Left ventricle myocardium inferior (tissue), 1 donor: ENCODE measurements at regions not wholly inside any gene's neighbourhood (a gene's known extent, or its start where the extent isn't known, plus 50 kb on each side); places are given as distances from the start of the nearest gene placed in this dataset.

Experiments
- DNase-seq: peaks from one replicate; pipeline ENCODE4 v3.0.0-alpha.2; 2020
- H3K27ac ChIP-seq: fragments of 200-600 bp; replicated peaks from 2 replicates; pipeline ENCODE4 v1.8.0; 2021
- H3K27me3 ChIP-seq: fragments of 200-600 bp; 2 replicates; pipeline ENCODE4 v1.8.0; 2021; ENCODE audit warnings: low read depth
- H3K36me3 ChIP-seq: fragments of 200-600 bp; 2 replicates; pipeline ENCODE4 v1.8.0; 2021
- H3K4me1 ChIP-seq: fragments of 200-600 bp; 2 replicates; pipeline ENCODE4 v1.8.0; 2021
- H3K4me3 ChIP-seq: fragments of 200-600 bp; 2 replicates; pipeline ENCODE4 v1.8.0; 2021; ENCODE audit warnings: mild to moderate bottlenecking, moderate library complexity
- H3K9me3 ChIP-seq: fragments of 200-600 bp; replicated peaks from 2 replicates; pipeline ENCODE4 v1.8.0; 2021
- CTCF ChIP-seq: fragments of 200-600 bp; IDR thresholded peaks from 2 replicates; pipeline ENCODE4 v1.8.0; 2021; ENCODE audit warnings: antibody characterized with exemption, mild to moderate bottlenecking, borderline replicate concordance
- intact Hi-C: fragments of 100-400 bp; cut with micrococcal nuclease; formaldehyde crosslinking; loops from one replicate; pipeline ENCODE4 v1.11.0; 2022
- donor health status: DM: no; HTN: yes; CAD: no; lungs with severe emphysema.

GRCh38 chr14:49493557-49493956, 92.6 kb downstream of the RPS29 start:
- H3K27me3 ChIP-seq: peaks cover 39% of the 10 kb centered on the region
- intact Hi-C loops: no loop called here
- no peaks in the 10 kb centered on the region for H3K36me3 ChIP-seq
- H3K27ac ChIP-seq: no peak overlapping the region
- TF ChIP-seq CTCF: no peak
- no peaks in the 10 kb centered on the region for H3K9me3 ChIP-seq
- no peak overlapping the region for H3K4me3 ChIP-seq
- no peaks in the 10 kb centered on the region for H3K4me1 ChIP-seq
- no peak for DNase-seq

- no peaks in the 10 kb centered on the region for H3K36me3 ChIP-seq
- H3K9me3 ChIP-seq: no peaks in the 10 kb centered on the region
- no peaks in the 10 kb centered on the region for H3K4me1 ChIP-seq
- TF ChIP-seq CTCF: no peak
- H3K27me3 ChIP-seq: peaks cover 36% of the 10 kb centered on the region
- no peak for DNase-seq
- no peak overlapping the region for H3K4me3 ChIP-seq
- H3K27ac ChIP-seq: no peak overlapping the region
- intact Hi-C loops: no loop called here
Observed at GRCh38 chr14:49492151-49492550, 94.0 kb downstream of the RPS29 start.

GRCh38 chr14:49489341-49489740, 96.8 kb downstream of the RPS29 start:
- Histone ChIP-seq H3K27ac (no peak overlapping the region), H3K9me3 (no peaks in the 10 kb centered on the region), H3K36me3 (no peaks in the 10 kb centered on the region), H3K27me3 (peaks cover 30% of the 10 kb centered on the region), H3K4me1 (no peaks in the 10 kb centered on the region), H3K4me3 (no peak overlapping the region)
- no peak for TF ChIP-seq CTCF
- DNase-seq: no peak
- intact Hi-C loops: no loop called here

- intact Hi-C loops: no loop called here
- no peak for DNase-seq
- peaks cover 21% of the 10 kb centered on the region for H3K27me3 ChIP-seq
Observed at GRCh38 chr14:49487238-49487637, 98.9 kb downstream of the RPS29 start.

GRCh38 chr14:49485290-49485689, 100.9 kb downstream of the RPS29 start:
- Histone ChIP-seq H3K4me3 (no peak overlapping the region), H3K9me3 (peaks cover 12% of the 10 kb centered on the region), H3K27ac (no peak overlapping the region), H3K36me3 (no peaks in the 10 kb centered on the region), H3K27me3 (peaks cover 16% of the 10 kb centered on the region), H3K4me1 (no peaks in the 10 kb centered on the region)
- TF ChIP-seq CTCF: no peak
- no peak for DNase-seq
- intact Hi-C loops: no loop called here

More at GRCh38 chr14:49487238-49487637, 98.9 kb downstream of the RPS29 start:
- Histone ChIP-seq H3K36me3 (no peaks in the 10 kb centered on the region), H3K9me3 (no peaks in the 10 kb centered on the region), H3K4me3 (no peak overlapping the region), H3K27ac (no peak overlapping the region), H3K4me1 (no peaks in the 10 kb centered on the region)
- no peak for TF ChIP-seq CTCF

GRCh38 chr14:49484180-49484579, 102.0 kb downstream of the RPS29 start:
- H3K27me3 ChIP-seq: peaks cover 16% of the 10 kb centered on the region
- no peaks in the 10 kb centered on the region for H3K4me1 ChIP-seq
- no peak for TF ChIP-seq CTCF
- H3K27ac ChIP-seq: no peak overlapping the region
- H3K36me3 ChIP-seq: no peaks in the 10 kb centered on the region
- DNase-seq: no peak
- intact Hi-C loops: no loop called here
- H3K4me3 ChIP-seq: no peak overlapping the region
- H3K9me3 ChIP-seq: peaks cover 12% of the 10 kb centered on the region
